ENCODE measurements at regions not wholly inside any gene's neighbourhood (a gene's known extent, or its start where the extent isn't known, plus 50 kb on each side); places are given as distances from the start of the nearest gene placed in this dataset.

DNA sequence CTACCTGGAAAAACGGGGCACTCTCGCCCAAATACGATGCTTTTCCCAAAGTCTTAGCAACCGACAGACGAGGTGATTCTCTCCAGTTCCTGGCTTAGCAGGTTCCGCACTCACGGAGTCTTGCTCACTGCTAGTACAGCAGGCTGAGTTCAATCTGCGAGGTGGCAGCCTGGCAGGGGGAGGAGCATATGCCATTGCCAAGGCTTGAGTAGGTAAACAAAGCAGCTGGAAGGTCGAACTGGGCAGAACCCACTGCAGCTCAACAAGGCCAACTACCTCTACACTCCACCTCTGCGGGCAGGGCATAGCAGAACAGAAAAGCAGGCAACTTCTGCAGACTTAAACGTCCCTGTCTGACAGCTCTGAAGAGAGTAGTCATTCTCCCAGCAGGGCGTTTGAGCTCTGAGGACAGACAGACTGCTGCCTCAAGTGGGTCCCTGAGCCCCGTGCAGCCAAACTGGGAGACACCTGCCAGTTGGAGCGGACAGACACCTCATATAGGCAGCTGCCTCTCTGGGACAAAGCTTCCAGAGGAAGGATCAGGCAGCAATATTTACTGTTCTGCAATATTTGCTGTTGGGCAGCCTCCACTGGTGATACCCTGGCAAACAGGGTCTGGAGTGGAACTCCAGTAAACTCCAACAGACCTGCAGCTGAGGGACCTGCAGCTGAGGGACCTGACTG is 73.4 kb upstream of the CADM2 start:
- TF ChIP-seq POLR2AphosphoS5 (IDR thresholded peaks at IDR 0.05) (no peak), CTCF (IDR thresholded peaks at IDR 0.05) (no peak), POLR2A (IDR thresholded peaks at IDR 0.05; ENCODE audit: low read depth) (no peak)

Measured in esophagus muscularis mucosa (tissue), 3 donors.